IgD-negative memory B cell (primary cell): ENCODE measurements at regions not wholly inside any gene's neighbourhood (a gene's known extent, or its start where the extent isn't known, plus 50 kb on each side); places are given as distances from the start of the nearest gene placed in this dataset.
A peak's percentile ranks its signal among the peaks of the same experiment; 100 is the strongest.
"Not testable (repeated sequence)": the region's sequence is repeated elsewhere in the genome, so short reads cannot be mapped to it uniquely, and the experiment has no call there.

Source experiments
- H3K27ac Mint-ChIP-seq, 3 donors: one replicate each; pipeline ENCODE4 v1.8.0; 2020 to 2022; ENCODE audit warnings: mild to moderate bottlenecking in 3 of 3, mixed read lengths in 3 of 3, moderate library complexity in 1 of 3
- H3K27me3 Mint-ChIP-seq: one replicate; pipeline ENCODE4 v1.8.0; 2021; ENCODE audit warnings: mixed read lengths
- H3K36me3 Mint-ChIP-seq: one replicate; pipeline ENCODE4 v1.8.0; 2020; ENCODE audit warnings: mild to moderate bottlenecking, mixed read lengths
- H3K4me1 Mint-ChIP-seq, 3 donors: one replicate each; pipeline ENCODE4 v1.8.0; 2020 to 2022; ENCODE audit warnings: mixed read lengths in 3 of 3, mild to moderate bottlenecking in 1 of 3
- H3K4me3 Mint-ChIP-seq, 4 donors: one replicate each; pipeline ENCODE4 v1.8.0; 2020 to 2022; ENCODE audit warnings: mild to moderate bottlenecking in 4 of 4, mixed read lengths in 4 of 4, moderate library complexity in 3 of 4
- H3K9me3 Mint-ChIP-seq, 3 donors: one replicate each; pipeline ENCODE4 v1.8.0; 2020 to 2021; ENCODE audit warnings: mixed read lengths in 3 of 3, mild to moderate bottlenecking in 1 of 3

GRCh38 chr5:99019254-99019653, 90.4 kb upstream of the CHD1 start:
- no peak overlapping the region for H3K27ac Mint-ChIP-seq
- no peaks in the 10 kb centered on the region for H3K9me3 Mint-ChIP-seq
- no peak overlapping the region for H3K4me3 Mint-ChIP-seq
- H3K4me1 Mint-ChIP-seq = peaks cover 0 to 6% (median 5%) of the 10 kb centered on the region in 3 donors
- H3K27me3 Mint-ChIP-seq = no peaks in the 10 kb centered on the region
- H3K36me3 Mint-ChIP-seq = peaks cover 1% of the 10 kb centered on the region

GRCh38 chr5:99010294-99010693, 81.5 kb upstream of the CHD1 start:
- H3K4me3 Mint-ChIP-seq = no peak overlapping the region
- H3K9me3 Mint-ChIP-seq = no peaks in the 10 kb centered on the region
- no peaks in the 10 kb centered on the region for H3K27me3 Mint-ChIP-seq
- peaks cover 6 to 8% (median 6%) of the 10 kb centered on the region in 3 donors for H3K4me1 Mint-ChIP-seq
- no peaks in the 10 kb centered on the region for H3K36me3 Mint-ChIP-seq
- no peak overlapping the region for H3K27ac Mint-ChIP-seq

- not testable (repeated sequence) for H3K27ac Mint-ChIP-seq, H3K36me3 Mint-ChIP-seq, H3K4me3 Mint-ChIP-seq, H3K9me3 Mint-ChIP-seq, H3K27me3 Mint-ChIP-seq
- H3K4me1 Mint-ChIP-seq = peaks cover 15 to 20% (median 19%) of the 10 kb centered on the region in 3 donors
Measured at GRCh38 chr5:99008009-99008408, 79.2 kb upstream of the CHD1 start.

GRCh38 chr5:99005506-99005905, 76.7 kb upstream of the CHD1 start:
- H3K27me3 Mint-ChIP-seq = no peaks in the 10 kb centered on the region
- H3K4me3 Mint-ChIP-seq = peak overlapping the region in 1 of 4 donors; percentile 69
- no peaks in the 10 kb centered on the region for H3K9me3 Mint-ChIP-seq
- H3K27ac Mint-ChIP-seq = peak overlapping the region; percentile 2 to 71 (median 44)
- peaks cover 15 to 22% (median 19%) of the 10 kb centered on the region in 3 donors for H3K4me1 Mint-ChIP-seq
- H3K36me3 Mint-ChIP-seq = no peaks in the 10 kb centered on the region

- Mint-ChIP-seq H3K4me3 (peak overlapping the region in 2 of 4 donors; percentile 43 to 69), H3K4me1 (peaks cover 15 to 22% (median 19%) of the 10 kb centered on the region in 3 donors), H3K9me3 (no peaks in the 10 kb centered on the region), H3K27me3 (no peaks in the 10 kb centered on the region), H3K27ac (peak overlapping the region; percentile 2 to 71 (median 44)), H3K36me3 (no peaks in the 10 kb centered on the region)
Measured at GRCh38 chr5:99004960-99005359, 76.2 kb upstream of the CHD1 start.

GRCh38 chr5:99000876-99001275, 72.1 kb upstream of the CHD1 start:
- no peaks in the 10 kb centered on the region for H3K36me3 Mint-ChIP-seq
- H3K27me3 Mint-ChIP-seq = no peaks in the 10 kb centered on the region
- no peak overlapping the region for H3K27ac Mint-ChIP-seq
- peaks cover 15 to 22% (median 17%) of the 10 kb centered on the region in 3 donors for H3K4me1 Mint-ChIP-seq
- no peak overlapping the region for H3K4me3 Mint-ChIP-seq
- H3K9me3 Mint-ChIP-seq = peaks cover 0 to 2% (median 0%) of the 10 kb centered on the region in 3 donors

GRCh38 chr5:99000221-99000620, 71.4 kb upstream of the CHD1 start:
- peaks cover 9 to 16% (median 11%) of the 10 kb centered on the region in 3 donors for H3K4me1 Mint-ChIP-seq
- no peaks in the 10 kb centered on the region for H3K27me3 Mint-ChIP-seq
- no peak overlapping the region for H3K27ac Mint-ChIP-seq
- H3K36me3 Mint-ChIP-seq = no peaks in the 10 kb centered on the region
- H3K9me3 Mint-ChIP-seq = peaks cover 0 to 2% (median 0%) of the 10 kb centered on the region in 3 donors
- H3K4me3 Mint-ChIP-seq = no peak overlapping the region

GRCh38 chr5:98999631-99000030, 70.8 kb upstream of the CHD1 start:
- H3K36me3 Mint-ChIP-seq = no peaks in the 10 kb centered on the region
- no peak overlapping the region for H3K27ac Mint-ChIP-seq
- peaks cover 3 to 10% (median 5%) of the 10 kb centered on the region in 3 donors for H3K4me1 Mint-ChIP-seq
- no peak overlapping the region for H3K4me3 Mint-ChIP-seq
- no peaks in the 10 kb centered on the region for H3K27me3 Mint-ChIP-seq
- H3K9me3 Mint-ChIP-seq = peaks cover 0 to 2% (median 0%) of the 10 kb centered on the region in 3 donors

GRCh38 chr5:98997000-98997399, 68.2 kb upstream of the CHD1 start:
- Mint-ChIP-seq H3K4me3 (no peak overlapping the region), H3K27me3 (no peaks in the 10 kb centered on the region), H3K9me3 (peaks cover 0 to 2% (median 0%) of the 10 kb centered on the region in 3 donors), H3K27ac (no peak overlapping the region), H3K36me3 (no peaks in the 10 kb centered on the region), H3K4me1 (peaks cover 0 to 2% (median 0%) of the 10 kb centered on the region in 3 donors)

GRCh38 chr5:98994611-98995010, 65.8 kb upstream of the CHD1 start:
- Mint-ChIP-seq H3K4me3 (no peak overlapping the region), H3K9me3 (peaks cover 0 to 2% (median 0%) of the 10 kb centered on the region in 3 donors), H3K27ac (no peak overlapping the region), H3K4me1 (peaks cover 7 to 9% (median 8%) of the 10 kb centered on the region in 3 donors), H3K36me3 (no peaks in the 10 kb centered on the region), H3K27me3 (no peaks in the 10 kb centered on the region)

- H3K27me3 Mint-ChIP-seq = no peaks in the 10 kb centered on the region
- H3K4me1 Mint-ChIP-seq = peaks cover 12 to 15% (median 14%) of the 10 kb centered on the region in 3 donors
- no peaks in the 10 kb centered on the region for H3K36me3 Mint-ChIP-seq
- H3K9me3 Mint-ChIP-seq = peaks cover 0 to 2% (median 0%) of the 10 kb centered on the region in 3 donors
- H3K4me3 Mint-ChIP-seq = no peak overlapping the region
- no peak overlapping the region for H3K27ac Mint-ChIP-seq
Measured at GRCh38 chr5:98993512-98993911, 64.7 kb upstream of the CHD1 start.

- Mint-ChIP-seq H3K27me3 (no peaks in the 10 kb centered on the region), H3K36me3 (no peaks in the 10 kb centered on the region), H3K27ac (no peak overlapping the region), H3K4me1 (peaks cover 12 to 15% (median 14%) of the 10 kb centered on the region in 3 donors), H3K4me3 (no peak overlapping the region), H3K9me3 (no peaks in the 10 kb centered on the region)
Measured at GRCh38 chr5:98992552-98992951, 63.7 kb upstream of the CHD1 start.

GRCh38 chr5:98989727-98990126, 60.9 kb upstream of the CHD1 start:
- Mint-ChIP-seq H3K27me3 (no peaks in the 10 kb centered on the region), H3K4me1 (peaks cover 14 to 15% (median 14%) of the 10 kb centered on the region in 3 donors), H3K27ac (no peak overlapping the region), H3K36me3 (no peaks in the 10 kb centered on the region), H3K9me3 (no peaks in the 10 kb centered on the region), H3K4me3 (no peak overlapping the region)

- Mint-ChIP-seq H3K27ac (no peak overlapping the region), H3K4me3 (no peak overlapping the region), H3K4me1 (peaks cover 13 to 15% (median 14%) of the 10 kb centered on the region in 3 donors), H3K36me3 (no peaks in the 10 kb centered on the region), H3K27me3 (no peaks in the 10 kb centered on the region), H3K9me3 (no peaks in the 10 kb centered on the region)
Measured at GRCh38 chr5:98986587-98986986, 57.8 kb upstream of the CHD1 start.

GRCh38 chr5:98982880-98983279, 54.1 kb upstream of the CHD1 start:
- Mint-ChIP-seq H3K36me3 (no peaks in the 10 kb centered on the region), H3K4me3 (no peak overlapping the region), H3K4me1 (peaks cover 0 to 4% (median 0%) of the 10 kb centered on the region in 3 donors), H3K27me3 (no peaks in the 10 kb centered on the region), H3K27ac (no peak overlapping the region), H3K9me3 (no peaks in the 10 kb centered on the region)
